GM13977 (cell line): ENCODE measurements at regions not wholly inside any gene's neighbourhood (a gene's known extent, or its start where the extent isn't known, plus 50 kb on each side); places are given as distances from the start of the nearest gene placed in this dataset.

Experiments used
- DNase-seq: peaks from one replicate; pipeline ENCODE4 v3.0.0; 2012; ENCODE audit warnings: low spot score
- in situ Hi-C: fragments of 300-500 bp; cut with MboI; formaldehyde crosslinking; loops from one replicate; pipeline ENCODE4 v1.12.0; 2022; ENCODE audit warnings: low sequenced_read_pairs, low pct_unique_long_range_greater_than_20kb, mixed read lengths, inconsistent platforms; ENCODE audit not compliant: unreplicated experiment
- TF ChIP-seq, protein P1 (sequence below): IDR thresholded peaks from 2 replicates; pipeline ENCODE4 v1.5.1; 2012; ENCODE audit warnings: mild to moderate bottlenecking, control low read depth; ENCODE audit not compliant: insufficient read depth; ENCODE audit errors: extremely low read depth, missing control alignments

- TF ChIP-seq, protein P1, sequence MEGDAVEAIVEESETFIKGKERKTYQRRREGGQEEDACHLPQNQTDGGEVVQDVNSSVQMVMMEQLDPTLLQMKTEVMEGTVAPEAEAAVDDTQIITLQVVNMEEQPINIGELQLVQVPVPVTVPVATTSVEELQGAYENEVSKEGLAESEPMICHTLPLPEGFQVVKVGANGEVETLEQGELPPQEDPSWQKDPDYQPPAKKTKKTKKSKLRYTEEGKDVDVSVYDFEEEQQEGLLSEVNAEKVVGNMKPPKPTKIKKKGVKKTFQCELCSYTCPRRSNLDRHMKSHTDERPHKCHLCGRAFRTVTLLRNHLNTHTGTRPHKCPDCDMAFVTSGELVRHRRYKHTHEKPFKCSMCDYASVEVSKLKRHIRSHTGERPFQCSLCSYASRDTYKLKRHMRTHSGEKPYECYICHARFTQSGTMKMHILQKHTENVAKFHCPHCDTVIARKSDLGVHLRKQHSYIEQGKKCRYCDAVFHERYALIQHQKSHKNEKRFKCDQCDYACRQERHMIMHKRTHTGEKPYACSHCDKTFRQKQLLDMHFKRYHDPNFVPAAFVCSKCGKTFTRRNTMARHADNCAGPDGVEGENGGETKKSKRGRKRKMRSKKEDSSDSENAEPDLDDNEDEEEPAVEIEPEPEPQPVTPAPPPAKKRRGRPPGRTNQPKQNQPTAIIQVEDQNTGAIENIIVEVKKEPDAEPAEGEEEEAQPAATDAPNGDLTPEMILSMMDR, result no peak
- DNase-seq, result no peak
- in situ Hi-C loops, result no loop called here
Observed at GRCh38 chrX:93332329-93332728, 341.0 kb downstream of the NAP1L3 start.

- in situ Hi-C loops, result no loop called here
- TF ChIP-seq, protein P1, result no peak
- no peak for DNase-seq
Observed at GRCh38 chrX:93322110-93322509, 351.3 kb downstream of the NAP1L3 start.

DNA sequence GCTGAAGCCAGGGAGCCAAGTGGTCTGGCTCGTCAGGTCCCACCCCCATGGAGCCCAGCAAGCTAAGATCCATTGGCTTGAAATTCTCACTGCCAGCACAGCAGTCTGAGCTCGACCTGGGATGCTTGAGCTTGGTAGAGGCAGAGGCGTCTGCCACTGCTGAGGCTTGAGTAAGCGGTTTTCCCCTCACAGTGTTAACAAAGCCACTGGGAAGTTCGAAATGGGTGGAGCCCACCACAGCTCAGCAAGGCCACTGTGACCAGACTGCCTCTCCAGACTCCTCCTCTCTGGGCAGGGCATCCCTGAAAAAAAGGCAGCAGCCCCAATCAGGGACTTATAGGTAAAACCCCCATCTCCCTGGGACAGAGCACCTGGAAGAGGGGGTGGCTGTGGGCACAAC is 353.8 kb downstream of the NAP1L3 start:
- TF ChIP-seq, protein P1, result no peak
- DNase-seq, result no peak

More for the DNA sequence above, 353.8 kb downstream of the NAP1L3 start:
- in situ Hi-C loops, result no loop called here
